ENCODE measurements at regions not wholly inside any gene's neighbourhood (a gene's known extent, or its start where the extent isn't known, plus 50 kb on each side); places are given as distances from the start of the nearest gene placed in this dataset.

GRCh38 chr4:125159001-125159400 is 155.8 kb upstream of the FAT4 start:
- POLR2A ChIA-PET (ENCODE audit: low non-redundant PET), result no interaction called here
- CTCF ChIA-PET, result interaction anchor here (0.6 kb wide), 1 partner anchor 176 kb away, joined by 3 read pairs; no protein-coding TSS in a partner anchor
- TF ChIP-seq CTCF (conservative IDR thresholded peaks at IDR 0.05; ENCODE audit: low read depth), result no peak
- no peak overlapping the region for H3K27ac ChIP-seq
- no peak for DNase-seq (ENCODE audit: low spot score)

DNA sequence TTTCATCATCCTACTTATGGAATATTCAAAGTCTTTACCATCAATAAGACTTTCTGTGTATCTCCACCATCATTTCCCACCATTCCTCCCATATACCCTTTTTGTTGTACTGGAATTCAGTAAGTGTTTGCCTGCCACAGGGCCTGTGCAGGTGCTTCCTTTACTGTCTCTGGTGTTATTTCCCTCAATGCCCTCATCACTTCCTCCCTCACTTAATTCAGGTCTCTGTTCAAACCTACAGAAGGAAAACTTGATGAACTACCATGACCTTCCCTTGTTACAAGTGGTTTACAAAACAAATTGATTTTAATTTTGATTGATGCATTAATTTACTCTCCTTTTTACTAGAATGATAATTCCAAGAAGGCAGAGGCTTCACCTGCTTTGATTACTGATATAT is 159.5 kb upstream of the FAT4 start:
- TF ChIP-seq CTCF (conservative IDR thresholded peaks at IDR 0.05; ENCODE audit: low read depth), result no peak
- ChIA-PET CTCF (interaction anchor here (0.7 kb wide), 1 partner anchor 420 kb away, joined by 4 read pairs; no protein-coding TSS in a partner anchor), POLR2A (ENCODE audit: low non-redundant PET) (no interaction called here)
- DNase-seq (ENCODE audit: low spot score), result no peak
- no peak overlapping the region for H3K27ac ChIP-seq

GRCh38 chr4:125140966-125141495 is 173.7 kb upstream of the FAT4 start:
- TF ChIP-seq CTCF (conservative IDR thresholded peaks at IDR 0.05; ENCODE audit: low read depth), result no peak
- DNase-seq (ENCODE audit: low spot score), result peak; percentile 22
- H3K27ac ChIP-seq, result no peak overlapping the region
- POLR2A ChIA-PET (ENCODE audit: low non-redundant PET), result no interaction called here
- CTCF ChIA-PET, result interaction anchor here (0.5 kb wide), 1 partner anchor 12 kb away, joined by 3 read pairs; no protein-coding TSS in a partner anchor

DNA sequence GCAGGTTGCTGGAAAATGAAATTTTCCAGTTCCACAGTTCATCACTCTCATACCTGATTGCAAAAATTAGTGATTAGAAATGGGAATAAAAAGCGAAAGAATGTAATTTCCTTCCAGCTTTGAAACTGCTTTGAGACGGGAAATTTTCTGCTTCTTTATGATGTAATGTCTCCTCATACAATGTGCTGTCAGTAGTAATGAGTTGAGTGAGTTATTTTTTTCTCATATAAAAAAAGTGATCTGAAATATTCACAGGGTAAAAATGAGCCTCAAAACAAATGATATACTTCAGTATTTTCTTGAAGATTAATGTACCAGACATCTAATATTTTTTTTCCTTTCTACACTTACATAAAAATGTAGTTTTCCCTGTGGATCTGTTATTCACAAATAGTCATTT is 179.1 kb upstream of the FAT4 start:
- ChIA-PET CTCF (no interaction called here), POLR2A (ENCODE audit: low non-redundant PET) (no interaction called here)
- H3K27ac ChIP-seq, result no peak overlapping the region
- TF ChIP-seq CTCF (conservative IDR thresholded peaks at IDR 0.05; ENCODE audit: low read depth), result no peak
- no peak for DNase-seq (ENCODE audit: low spot score)

DNA sequence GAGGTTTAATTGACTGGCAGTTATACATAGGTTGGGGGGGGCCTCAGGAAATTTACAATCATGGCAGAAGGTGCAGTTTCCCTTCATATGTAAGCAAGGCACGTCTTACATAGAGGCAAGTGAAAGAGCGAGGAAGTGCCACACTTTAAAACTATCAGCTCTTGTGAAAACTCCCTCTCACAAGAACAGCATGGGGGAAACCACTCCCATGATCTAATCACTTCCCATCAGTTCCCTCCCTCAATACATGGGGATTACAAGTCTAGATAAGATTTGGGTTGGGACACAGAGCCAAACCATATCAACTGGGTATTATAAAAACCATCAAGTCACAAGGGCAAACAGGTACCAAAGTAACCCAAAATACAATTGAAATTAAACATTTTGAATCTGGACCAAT is 182.0 kb upstream of the FAT4 start:
- H3K27ac ChIP-seq, result no peak overlapping the region
- TF ChIP-seq CTCF (conservative IDR thresholded peaks at IDR 0.05; ENCODE audit: low read depth), result no peak
- DNase-seq (ENCODE audit: low spot score), result no peak
- ChIA-PET POLR2A (ENCODE audit: low non-redundant PET) (no interaction called here), CTCF (no interaction called here)

GRCh38 chr4:125131891-125132680 is 182.7 kb upstream of the FAT4 start:
- ChIA-PET POLR2A (ENCODE audit: low non-redundant PET) (no interaction called here), CTCF (no interaction called here)
- no peak for TF ChIP-seq CTCF (conservative IDR thresholded peaks at IDR 0.05; ENCODE audit: low read depth)
- no peak overlapping the region for H3K27ac ChIP-seq
- no peak for DNase-seq (ENCODE audit: low spot score)

All from RWPE1 (cell line).